GM23248 (cell line): ENCODE measurements at regions not wholly inside any gene's neighbourhood (a gene's known extent, or its start where the extent isn't known, plus 50 kb on each side); places are given as distances from the start of the nearest gene placed in this dataset.
A peak's percentile ranks its signal among the peaks of the same experiment; 100 is the strongest.

Experiments
- DNase-seq: peaks from one replicate; pipeline ENCODE4 v3.0.0-alpha.2; 2015
- H2AFZ ChIP-seq: fragments of 200-600 bp; sonication (generic); 2 replicates; pipeline ENCODE4 v1.6.1; 2016; ENCODE audit warnings: antibody characterized with exemption
- H3F3A ChIP-seq: fragments of 200-600 bp; sonication (generic); 2 replicates; pipeline ENCODE4 v1.6.1; 2016; ENCODE audit warnings: mild to moderate bottlenecking, antibody characterized with exemption, mixed run types; ENCODE audit not compliant: insufficient read depth
- H3K27ac ChIP-seq: fragments of 200-600 bp; sonication (generic); 2 replicates; pipeline ENCODE4 v1.5.1; 2016; ENCODE audit warnings: mild to moderate bottlenecking
- H3K27me3 ChIP-seq: fragments of 200-600 bp; sonication (generic); replicated peaks from 2 replicates; pipeline ENCODE4 v1.6.1; 2016; ENCODE audit warnings: mild to moderate bottlenecking; ENCODE audit not compliant: insufficient read depth
- H3K36me3 ChIP-seq: fragments of 200-600 bp; sonication (generic); 2 replicates; pipeline ENCODE4 v1.6.1; 2016; ENCODE audit warnings: low read depth, mild to moderate bottlenecking
- H3K4me1 ChIP-seq: fragments of 200-600 bp; sonication (generic); 2 replicates; pipeline ENCODE4 v1.6.1; 2016; ENCODE audit warnings: mild to moderate bottlenecking; ENCODE audit not compliant: insufficient read depth
- H3K4me2 ChIP-seq: fragments of 200-600 bp; sonication (generic); one replicate; pipeline ENCODE4 v1.6.1; 2016; ENCODE audit warnings: mild to moderate bottlenecking; ENCODE audit not compliant: unreplicated experiment
- H3K4me3 ChIP-seq: fragments of 200-600 bp; sonication (generic); 2 replicates; pipeline ENCODE4 v1.5.1; 2016; ENCODE audit warnings: mild to moderate bottlenecking
- H3K79me2 ChIP-seq: fragments of 200-600 bp; sonication (generic); 2 replicates; pipeline ENCODE4 v1.6.1; 2016; ENCODE audit warnings: mild to moderate bottlenecking; ENCODE audit not compliant: insufficient read depth
- H3K9ac ChIP-seq: fragments of 200-600 bp; sonication (generic); 2 replicates; pipeline ENCODE4 v1.6.1; 2016; ENCODE audit warnings: mild to moderate bottlenecking
- H3K9me2 ChIP-seq: fragments of 200-600 bp; sonication (generic); 2 replicates; pipeline ENCODE4 v1.6.1; 2016; ENCODE audit warnings: mixed run types, mild to moderate bottlenecking, moderate library complexity; ENCODE audit not compliant: insufficient read depth
- H3K9me3 ChIP-seq: fragments of 200-600 bp; sonication (generic); one replicate; pipeline ENCODE4 v1.6.1; 2017; ENCODE audit warnings: low read depth
- H4K20me1 ChIP-seq: fragments of 200-600 bp; sonication (generic); 2 replicates; pipeline ENCODE4 v1.6.0; 2016; ENCODE audit not compliant: insufficient read depth
- EZH2 ChIP-seq: fragments of 200-600 bp; sonication (generic); IDR thresholded peaks from 2 replicates; pipeline ENCODE4 v1.6.1; 2018; ENCODE audit warnings: antibody characterized with exemption, mild to moderate bottlenecking; ENCODE audit not compliant: insufficient read depth, poor library complexity, severe bottlenecking
- EZH2phosphoT487 ChIP-seq: fragments of 200-600 bp; sonication (generic); IDR thresholded peaks from 2 replicates; pipeline ENCODE4 v1.6.1; 2018; ENCODE audit warnings: antibody characterized with exemption, moderate library complexity, mild to moderate bottlenecking, low read depth; ENCODE audit not compliant: insufficient read depth
- WGBS, 2 experiments: methylation state at CpG; one replicate each; pipeline ENCODE4 v1.1.6; 2015 to 2017; ENCODE audit warnings: low lambda C conversion rate in 2 of 2, low coverage in 1 of 2; ENCODE audit errors: missing lambda C conversion rate in 2 of 2; 5-methylcytosine and 5-hydroxymethylcytosine counted together
- in situ Hi-C: fragments of 300-500 bp; cut with MboI; formaldehyde crosslinking; loops from 2 replicates; pipeline ENCODE4 v1.15.0; 2020

GRCh38 chr9:107984956-107985355 is 495.4 kb upstream of the KLF4 start:
- Histone ChIP-seq H4K20me1 (no peaks in the 10 kb centered on the region), H3K9me3 (no peaks in the 10 kb centered on the region), H3K4me1 (peaks cover 33% of the 10 kb centered on the region), H3K27me3 (no peaks in the 10 kb centered on the region), H3K27ac (no peak overlapping the region), H2AFZ (no peak overlapping the region), H3K36me3 (no peaks in the 10 kb centered on the region), H3K9ac (no peak overlapping the region), H3K4me2 (no peak overlapping the region), H3K79me2 (no peaks in the 10 kb centered on the region), H3F3A (peaks cover 23% of the 10 kb centered on the region; the same call in 1 of the 2 replicates), H3K9me2 (no peaks in the 10 kb centered on the region), H3K4me3 (no peak overlapping the region)
- WGBS, 2 experiments, result 79 to 86% methylated on average over 2 of the region's 2 CpGs
- DNase-seq, result no peak
- TF ChIP-seq EZH2 (no peak), EZH2phosphoT487 (no peak)
- in situ Hi-C loops, result no loop called here

GRCh38 chr9:107983762-107984161 is 494.2 kb upstream of the KLF4 start:
- Histone ChIP-seq H3K27me3 (no peaks in the 10 kb centered on the region), H3K9ac (peak overlapping the region; percentile 32; the same call in 1 of the 2 replicates), H3K4me2 (peak overlapping the region; percentile 52), H3K4me3 (no peak overlapping the region), H3K27ac (peak overlapping the region; percentile 75), H3F3A (peaks cover 11% of the 10 kb centered on the region; the same call in 1 of the 2 replicates), H3K36me3 (no peaks in the 10 kb centered on the region), H3K79me2 (no peaks in the 10 kb centered on the region), H3K4me1 (peaks cover 21% of the 10 kb centered on the region), H2AFZ (0 out of 2 replicates have a peak overlapping the region, but pooled peaks have one; percentile 4), H4K20me1 (no peaks in the 10 kb centered on the region), H3K9me2 (no peaks in the 10 kb centered on the region), H3K9me3 (no peaks in the 10 kb centered on the region)
- in situ Hi-C loops, result no loop called here
- DNase-seq, result peak; percentile 67
- TF ChIP-seq EZH2, result no peak
- no peak for TF ChIP-seq EZH2phosphoT487
- 3 to 10% methylated on average over 3 of the region's 3 CpGs for WGBS, 2 experiments

- no peaks in the 10 kb centered on the region for H3K27me3 ChIP-seq
- peak; percentile 91 for DNase-seq
- no peak for TF ChIP-seq EZH2phosphoT487
- no peak for TF ChIP-seq EZH2
- H3K9me3 ChIP-seq, result no peaks in the 10 kb centered on the region
- H3F3A ChIP-seq, result peaks cover 8% of the 10 kb centered on the region; the same call in 1 of the 2 replicates
- peak overlapping the region; percentile 52 for H3K4me2 ChIP-seq
- peak overlapping the region; percentile 32; the same call in 1 of the 2 replicates for H3K9ac ChIP-seq
- H2AFZ ChIP-seq, result no peak overlapping the region
- H3K4me1 ChIP-seq, result peaks cover 18% of the 10 kb centered on the region
- no peaks in the 10 kb centered on the region for H4K20me1 ChIP-seq
- peak overlapping the region; percentile 75 for H3K27ac ChIP-seq
- H3K4me3 ChIP-seq, result no peak overlapping the region
- H3K9me2 ChIP-seq, result no peaks in the 10 kb centered on the region
- H3K36me3 ChIP-seq, result no peaks in the 10 kb centered on the region
- WGBS, 2 experiments, result 2 to 4% methylated on average over 3 of the region's 3 CpGs
- no peaks in the 10 kb centered on the region for H3K79me2 ChIP-seq
- in situ Hi-C loops, result no loop called here
Observed at GRCh38 chr9:107983181-107983603, 493.6 kb upstream of the KLF4 start.

- no peak overlapping the region for H2AFZ ChIP-seq
- H3K9me2 ChIP-seq, result no peaks in the 10 kb centered on the region
- no peak overlapping the region for H3K9ac ChIP-seq
- no peaks in the 10 kb centered on the region for H3K36me3 ChIP-seq
- in situ Hi-C loops, result no loop called here
- no peaks in the 10 kb centered on the region for H3K27me3 ChIP-seq
- peak overlapping the region; percentile 52 for H3K4me2 ChIP-seq
- no peaks in the 10 kb centered on the region for H3K9me3 ChIP-seq
- H3K4me3 ChIP-seq, result no peak overlapping the region
- peaks cover 8% of the 10 kb centered on the region; the same call in 1 of the 2 replicates for H3F3A ChIP-seq
- no peaks in the 10 kb centered on the region for H3K79me2 ChIP-seq
- TF ChIP-seq EZH2 (no peak), EZH2phosphoT487 (no peak)
- DNase-seq, result no peak
- H3K27ac ChIP-seq, result peak overlapping the region; percentile 75; the same call in 1 of the 2 replicates
- WGBS, 2 experiments, result 5 to 6% methylated on average over 3 of the region's 3 CpGs
- peaks cover 18% of the 10 kb centered on the region for H3K4me1 ChIP-seq
- H4K20me1 ChIP-seq, result no peaks in the 10 kb centered on the region
Observed at GRCh38 chr9:107982745-107983144, 493.2 kb upstream of the KLF4 start.

- Histone ChIP-seq H3K4me2 (no peak overlapping the region), H4K20me1 (no peaks in the 10 kb centered on the region), H3K9me3 (no peaks in the 10 kb centered on the region), H2AFZ (no peak overlapping the region), H3K9me2 (no peaks in the 10 kb centered on the region), H3K27me3 (no peaks in the 10 kb centered on the region), H3K9ac (no peak overlapping the region), H3K27ac (no peak overlapping the region), H3K4me3 (no peak overlapping the region), H3K36me3 (no peaks in the 10 kb centered on the region), H3K4me1 (peaks cover 21% of the 10 kb centered on the region), H3F3A (peaks cover 8% of the 10 kb centered on the region; the same call in 1 of the 2 replicates), H3K79me2 (no peaks in the 10 kb centered on the region)
- 91 to 100% methylated on average over 1 of the region's 1 CpG for WGBS, 2 experiments
- in situ Hi-C loops, result no loop called here
- TF ChIP-seq EZH2, result no peak
- no peak for TF ChIP-seq EZH2phosphoT487
- no peak for DNase-seq
Observed at GRCh38 chr9:107982001-107982400, 492.4 kb upstream of the KLF4 start.
